HG03097 (cell line): ENCODE measurements at regions not wholly inside any gene's neighbourhood (a gene's known extent, or its start where the extent isn't known, plus 50 kb on each side); places are given as distances from the start of the nearest gene placed in this dataset.

ENCODE experiments used
- ATAC-seq: cut with Tn5 transposase; IDR thresholded peaks from one replicate; pipeline ENCODE4 v1.9.1; 2021; ENCODE audit not compliant: unreplicated experiment, low FRiP score

GRCh38 chr9:20016611-20017010 lies 227.8 kb upstream of the SLC24A2 start:
- ATAC-seq = no peak

GRCh38 chr9:20015427-20015931 lies 226.6 kb upstream of the SLC24A2 start:
- ATAC-seq = no peak

GRCh38 chr9:20014168-20014567 lies 225.3 kb upstream of the SLC24A2 start:
- no peak for ATAC-seq

GRCh38 chr9:20012232-20012631 lies 223.4 kb upstream of the SLC24A2 start:
- no peak for ATAC-seq

GRCh38 chr9:20009606-20010005 lies 220.8 kb upstream of the SLC24A2 start:
- ATAC-seq = no peak

GRCh38 chr9:20002011-20002410 lies 213.2 kb upstream of the SLC24A2 start:
- no peak for ATAC-seq

GRCh38 chr9:20001058-20001457 lies 212.2 kb upstream of the SLC24A2 start:
- no peak for ATAC-seq

- ATAC-seq = peak; percentile 92
Observed at GRCh38 chr9:19999491-20000057, 210.7 kb upstream of the SLC24A2 start.

- no peak for ATAC-seq
Observed at GRCh38 chr9:19998823-19999455, 210.1 kb upstream of the SLC24A2 start.

- no peak for ATAC-seq
Observed at GRCh38 chr9:19998153-19998552, 209.3 kb upstream of the SLC24A2 start.

- ATAC-seq = no peak
Observed at GRCh38 chr9:19995619-19996018, 206.8 kb upstream of the SLC24A2 start.

- no peak for ATAC-seq
Observed at GRCh38 chr9:19994296-19994695, 205.5 kb upstream of the SLC24A2 start.

GRCh38 chr9:19992556-19992955 lies 203.7 kb upstream of the SLC24A2 start:
- ATAC-seq = no peak

GRCh38 chr9:19989213-19989612 lies 200.4 kb upstream of the SLC24A2 start:
- no peak for ATAC-seq

GRCh38 chr9:19988281-19988680 lies 199.4 kb upstream of the SLC24A2 start:
- no peak for ATAC-seq

GRCh38 chr9:19985081-19985480 lies 196.2 kb upstream of the SLC24A2 start:
- no peak for ATAC-seq

- peak; percentile 57 for ATAC-seq
Observed at GRCh38 chr9:19976226-19976625, 187.4 kb upstream of the SLC24A2 start.

GRCh38 chr9:19975499-19975898 lies 186.7 kb upstream of the SLC24A2 start:
- no peak for ATAC-seq

GRCh38 chr9:19969721-19970120 lies 180.9 kb upstream of the SLC24A2 start:
- ATAC-seq = no peak

- ATAC-seq = no peak
Observed at GRCh38 chr9:19967888-19968459, 179.1 kb upstream of the SLC24A2 start.

GRCh38 chr9:19967216-19967887 lies 178.5 kb upstream of the SLC24A2 start:
- no peak for ATAC-seq

GRCh38 chr9:19965336-19965735 lies 176.5 kb upstream of the SLC24A2 start:
- ATAC-seq = no peak
